HG03196 (cell line): ENCODE measurements at regions not wholly inside any gene's neighbourhood (a gene's known extent, or its start where the extent isn't known, plus 50 kb on each side); places are given as distances from the start of the nearest gene placed in this dataset.
"Not testable (repeated sequence)": the region's sequence is repeated elsewhere in the genome, so short reads cannot be mapped to it uniquely, and the experiment has no call there.

Experiments used
- ATAC-seq: cut with Tn5 transposase; IDR thresholded peaks from one replicate; pipeline ENCODE4 v1.9.1; 2021; ENCODE audit not compliant: unreplicated experiment

GRCh38 chr14:41120402-41120801, 486.3 kb upstream of the LRFN5 start:
- no peak for ATAC-seq

- ATAC-seq: no peak
These were observed 510.5 kb upstream of the LRFN5 start for GRCh38 chr14:41096131-41096530.

GRCh38 chr14:41087056-41087455, 519.6 kb upstream of the LRFN5 start:
- ATAC-seq: no peak

GRCh38 chr14:41073544-41073943, 533.1 kb upstream of the LRFN5 start:
- ATAC-seq: no peak

- no peak for ATAC-seq
These were observed 533.9 kb upstream of the LRFN5 start for GRCh38 chr14:41072776-41073175.

GRCh38 chr14:41071351-41071750, 535.3 kb upstream of the LRFN5 start:
- no peak for ATAC-seq

GRCh38 chr14:41062826-41063225, 543.9 kb upstream of the LRFN5 start:
- no peak for ATAC-seq

- no peak for ATAC-seq
These were observed 551.1 kb upstream of the LRFN5 start for GRCh38 chr14:41055589-41055988.

- ATAC-seq: no peak
These were observed 554.9 kb upstream of the LRFN5 start for GRCh38 chr14:41051801-41052200.

- no peak for ATAC-seq
These were observed 558.9 kb upstream of the LRFN5 start for GRCh38 chr14:41047763-41048162.

GRCh38 chr14:41037388-41037787, 569.3 kb upstream of the LRFN5 start:
- no peak for ATAC-seq

GRCh38 chr14:41034969-41035368, 571.7 kb upstream of the LRFN5 start:
- no peak for ATAC-seq

GRCh38 chr14:41022932-41023331, 583.7 kb upstream of the LRFN5 start:
- no peak for ATAC-seq

GRCh38 chr14:41016213-41016612, 590.5 kb upstream of the LRFN5 start:
- no peak for ATAC-seq

- no peak for ATAC-seq
These were observed 606.3 kb upstream of the LRFN5 start for GRCh38 chr14:41000350-41000749.

- no peak for ATAC-seq
These were observed 617.4 kb upstream of the LRFN5 start for GRCh38 chr14:40989260-40989659.

- no peak for ATAC-seq
These were observed 619.2 kb upstream of the LRFN5 start for GRCh38 chr14:40987481-40987880.

GRCh38 chr14:40986655-40987054, 620.0 kb upstream of the LRFN5 start:
- ATAC-seq: no peak

GRCh38 chr14:40985584-40985983, 621.1 kb upstream of the LRFN5 start:
- no peak for ATAC-seq

- ATAC-seq: no peak
These were observed 623.1 kb upstream of the LRFN5 start for GRCh38 chr14:40983604-40984003.

- ATAC-seq: no peak
These were observed 625.4 kb upstream of the LRFN5 start for GRCh38 chr14:40981247-40981646.

GRCh38 chr14:40960257-40960656, 646.4 kb upstream of the LRFN5 start:
- ATAC-seq: not testable (repeated sequence)

- ATAC-seq: no peak
These were observed 651.6 kb upstream of the LRFN5 start for GRCh38 chr14:40955131-40955505.
